Retinal pigment epithelial cell (primary cell): ENCODE measurements at regions not wholly inside any gene's neighbourhood (a gene's known extent, or its start where the extent isn't known, plus 50 kb on each side); places are given as distances from the start of the nearest gene placed in this dataset.

Experiments
- DNase-seq: peaks from one replicate; pipeline ENCODE4 v3.0.0-alpha.2; 2010; ENCODE audit warnings: low read depth
- H3K4me3 ChIP-seq: 2 replicates; pipeline ENCODE4 v1.5.1; 2011; ENCODE audit warnings: mild to moderate bottlenecking, low read length, control low read depth, moderate library complexity
- TF ChIP-seq, protein P1 (sequence below): conservative IDR thresholded peaks from 2 replicates; pipeline ENCODE4 v1.5.1; 2011; ENCODE audit warnings: low read depth, low read length, control low read depth, inconsistent platforms

DNA sequence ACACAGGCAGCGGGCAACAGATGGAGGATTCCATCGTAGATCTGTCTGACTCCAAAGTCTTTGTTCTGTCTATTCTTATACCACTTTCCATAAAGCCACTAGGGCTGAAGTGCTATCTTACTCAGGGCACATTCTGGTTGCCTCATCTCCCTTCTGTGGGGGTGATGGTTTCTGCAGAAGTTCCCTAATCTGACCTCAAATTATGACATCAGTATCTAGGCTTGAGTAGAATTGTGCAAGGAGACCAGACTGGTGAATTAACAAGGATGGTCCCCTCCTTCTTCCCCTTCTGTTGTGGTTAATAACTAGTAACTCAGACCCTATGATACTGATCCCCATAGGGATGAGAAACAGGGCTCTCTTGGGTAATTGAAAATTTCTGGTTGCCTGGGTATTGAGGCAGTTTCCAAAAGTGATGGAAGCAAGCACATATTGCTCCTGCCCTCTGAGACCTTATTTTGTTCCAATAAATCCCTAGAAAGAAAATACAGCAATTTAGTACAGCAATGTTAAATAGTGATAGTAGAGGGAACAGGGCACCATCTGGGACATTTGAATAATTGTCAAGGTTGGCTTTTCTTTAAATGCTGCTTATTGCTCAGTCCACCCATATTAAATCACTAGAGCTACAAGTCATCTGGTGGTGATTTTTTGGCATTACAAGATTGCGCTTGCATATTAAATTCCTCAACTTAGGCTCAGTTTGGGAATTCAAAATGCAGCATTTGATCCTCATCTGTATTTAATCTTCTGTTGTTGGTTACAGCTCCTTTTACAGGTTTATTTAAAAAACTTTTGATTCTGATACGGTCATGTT, 57.3 kb upstream of the AP1S2 start:
- no peak overlapping the region for H3K4me3 ChIP-seq
- TF ChIP-seq, protein P1, sequence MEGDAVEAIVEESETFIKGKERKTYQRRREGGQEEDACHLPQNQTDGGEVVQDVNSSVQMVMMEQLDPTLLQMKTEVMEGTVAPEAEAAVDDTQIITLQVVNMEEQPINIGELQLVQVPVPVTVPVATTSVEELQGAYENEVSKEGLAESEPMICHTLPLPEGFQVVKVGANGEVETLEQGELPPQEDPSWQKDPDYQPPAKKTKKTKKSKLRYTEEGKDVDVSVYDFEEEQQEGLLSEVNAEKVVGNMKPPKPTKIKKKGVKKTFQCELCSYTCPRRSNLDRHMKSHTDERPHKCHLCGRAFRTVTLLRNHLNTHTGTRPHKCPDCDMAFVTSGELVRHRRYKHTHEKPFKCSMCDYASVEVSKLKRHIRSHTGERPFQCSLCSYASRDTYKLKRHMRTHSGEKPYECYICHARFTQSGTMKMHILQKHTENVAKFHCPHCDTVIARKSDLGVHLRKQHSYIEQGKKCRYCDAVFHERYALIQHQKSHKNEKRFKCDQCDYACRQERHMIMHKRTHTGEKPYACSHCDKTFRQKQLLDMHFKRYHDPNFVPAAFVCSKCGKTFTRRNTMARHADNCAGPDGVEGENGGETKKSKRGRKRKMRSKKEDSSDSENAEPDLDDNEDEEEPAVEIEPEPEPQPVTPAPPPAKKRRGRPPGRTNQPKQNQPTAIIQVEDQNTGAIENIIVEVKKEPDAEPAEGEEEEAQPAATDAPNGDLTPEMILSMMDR: no peak
- DNase-seq: no peak

- no peak overlapping the region for H3K4me3 ChIP-seq
- TF ChIP-seq, protein P1: no peak
- no peak for DNase-seq
Measured at GRCh38 chrX:15909605-15910004, 55.0 kb upstream of the AP1S2 start.

GRCh38 chrX:15908603-15909290, 54.1 kb upstream of the AP1S2 start:
- no peak for DNase-seq
- no peak overlapping the region for H3K4me3 ChIP-seq
- TF ChIP-seq, protein P1: no peak

DNA sequence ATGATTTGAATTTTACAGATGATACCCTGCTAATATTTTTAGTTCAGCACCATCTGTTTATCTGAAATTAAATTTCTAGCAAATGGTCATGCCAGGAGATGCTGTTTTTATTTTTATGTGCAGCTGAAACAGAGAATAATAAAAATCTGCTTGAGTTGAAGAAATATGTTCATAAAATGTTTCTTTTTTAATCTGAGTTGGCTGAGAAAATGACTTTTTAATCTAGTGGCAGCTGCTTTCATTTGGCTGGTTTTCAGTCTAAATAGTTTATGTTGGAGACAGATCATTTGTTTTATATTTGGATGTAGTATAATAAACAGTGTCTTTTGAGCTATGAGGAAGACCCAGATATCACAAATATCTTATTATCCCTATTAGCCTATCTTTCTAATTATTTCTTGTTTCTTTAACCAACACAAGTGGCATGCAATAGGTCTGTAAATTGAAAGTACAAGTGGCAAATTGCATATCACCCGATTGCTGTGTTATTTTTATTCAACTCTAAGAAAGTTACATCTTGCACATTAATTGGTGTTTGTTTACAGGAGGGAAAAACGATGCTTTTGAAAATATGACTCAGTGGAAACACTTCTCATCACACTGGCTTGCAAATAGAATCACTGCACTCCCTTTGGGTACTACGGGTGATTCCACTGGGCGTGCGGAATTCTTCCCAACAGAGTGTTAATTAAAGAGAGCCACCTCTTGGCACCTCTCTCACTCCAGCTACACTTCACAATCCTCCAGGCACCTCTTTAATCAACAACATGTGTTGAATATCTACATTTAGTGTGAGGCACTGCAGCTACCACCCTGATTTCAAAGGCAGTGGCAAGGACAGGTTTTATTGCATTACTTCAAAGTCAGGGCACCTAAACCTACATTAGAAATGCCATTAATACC, 51.7 kb upstream of the AP1S2 start:
- no peak overlapping the region for H3K4me3 ChIP-seq
- TF ChIP-seq, protein P1: no peak
- DNase-seq: no peak
